GM12878 (cell line): ENCODE measurements at regions not wholly inside any gene's neighbourhood (a gene's known extent, or its start where the extent isn't known, plus 50 kb on each side); places are given as distances from the start of the nearest gene placed in this dataset.

Experiments
- BACH1 ChIP-seq: fragments of 450-650 bp; IDR thresholded peaks from 2 replicates; pipeline ENCODE4 v1.6.1; 2017; ENCODE audit warnings: mild to moderate bottlenecking, borderline replicate concordance
- BMI1 ChIP-seq: fragments of 450-650 bp; IDR thresholded peaks from 2 replicates; pipeline ENCODE4 v1.6.1; 2016; ENCODE audit warnings: mild to moderate bottlenecking, moderate library complexity, borderline replicate concordance
- CBX5 ChIP-seq: sonication (generic); IDR thresholded peaks from 2 replicates; pipeline ENCODE4 v1.6.1; 2016; ENCODE audit warnings: low read depth, moderate library complexity, mild to moderate bottlenecking, inconsistent platforms
- EZH2 ChIP-seq: IDR thresholded peaks from 2 replicates; pipeline ENCODE4 v1.6.1; 2012; ENCODE audit warnings: low read depth, mild to moderate bottlenecking, control low read depth, inconsistent platforms, low read length, borderline replicate concordance; ENCODE audit not compliant: control insufficient read depth
- JUND ChIP-seq: IDR thresholded peaks from 2 replicates; pipeline ENCODE4 v1.6.1; 2012; ENCODE audit warnings: low read depth, mild to moderate bottlenecking, low read length, improper control_type of control experiment, moderate library complexity
- MTA2 ChIP-seq: fragments of 450-650 bp; IDR thresholded peaks from 2 replicates; pipeline ENCODE4 v1.6.1; 2016; ENCODE audit warnings: low read depth, mild to moderate bottlenecking, moderate library complexity
- NRF1 ChIP-seq: conservative IDR thresholded peaks from 2 replicates; pipeline ENCODE4 v1.6.1; 2011; ENCODE audit warnings: mild to moderate bottlenecking, low read depth, low read length, improper control_type of control experiment
- POLR2A ChIP-seq: IDR thresholded peaks from 2 replicates; pipeline ENCODE4 v1.6.1; 2011; ENCODE audit warnings: low read depth, mild to moderate bottlenecking, low read length
- RCOR1 ChIP-seq: conservative IDR thresholded peaks from 2 replicates; pipeline ENCODE4 v1.6.1; 2012; ENCODE audit warnings: low read depth, low read length, improper control_type of control experiment
- SIN3A ChIP-seq: IDR thresholded peaks from 2 replicates; pipeline ENCODE4 v1.6.1; 2012; ENCODE audit warnings: low read depth, low read length, improper control_type of control experiment
- ZSCAN29 ChIP-seq: fragments of 450-650 bp; IDR thresholded peaks from 2 replicates; pipeline ENCODE4 v1.6.1; 2017; ENCODE audit warnings: mild to moderate bottlenecking, moderate library complexity
- TF ChIP-seq, protein P1 (sequence below), 3 experiments: IDR thresholded peaks in 2 of 3; conservative IDR thresholded peaks in 1 of 3; 2 replicates each; pipeline ENCODE4 v1.5.1; 2011; ENCODE audit warnings: low read depth in 3 of 3, low read length in 3 of 3, mild to moderate bottlenecking in 3 of 3, control low read depth in 2 of 3, moderate library complexity in 2 of 3, inconsistent platforms in 1 of 3, mixed read lengths in 1 of 3; ENCODE audit not compliant: control insufficient read depth in 2 of 3, insufficient read depth in 1 of 3; ENCODE audit errors: extremely low read depth in 1 of 3
- TF ChIP-seq, protein P2 (sequence below): fragments of 450-650 bp; IDR thresholded peaks from 2 replicates; pipeline ENCODE4 v1.6.1; 2016; ENCODE audit warnings: mild to moderate bottlenecking, moderate library complexity, borderline replicate concordance

DNA sequence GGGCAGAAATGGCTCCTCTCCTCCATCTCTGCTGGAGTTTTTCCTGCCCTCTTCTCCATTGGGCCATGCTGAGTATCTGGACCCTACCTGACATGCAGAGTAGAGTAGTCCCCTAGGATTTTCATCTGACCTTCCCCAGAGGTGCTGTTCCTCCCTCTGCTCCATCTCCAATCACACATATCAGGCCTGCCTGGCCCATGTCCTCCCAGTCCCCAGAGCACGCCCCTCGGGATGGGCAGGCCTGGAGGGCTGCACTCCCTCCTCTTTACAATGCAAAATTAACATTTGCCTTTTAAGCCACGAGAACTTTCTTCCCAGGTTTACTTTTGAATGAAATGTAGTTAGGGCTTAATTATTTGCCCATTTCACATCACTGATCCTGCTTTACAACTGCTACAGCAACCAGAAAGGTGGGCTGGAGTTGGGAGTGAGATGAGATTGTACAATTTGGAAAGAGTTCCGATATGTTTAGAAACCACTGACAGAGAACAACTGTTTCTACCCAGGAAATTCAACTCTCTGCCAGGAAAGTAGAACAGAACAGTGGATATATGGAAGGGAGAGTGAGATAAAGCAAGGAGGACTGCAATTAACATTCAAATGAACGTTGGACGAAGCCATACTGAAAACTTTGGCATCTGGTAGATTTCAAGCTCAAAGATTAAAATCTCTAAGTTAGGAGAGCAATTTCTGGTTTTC is 184.0 kb upstream of the HABP2 start:
- TF ChIP-seq, protein P1, sequence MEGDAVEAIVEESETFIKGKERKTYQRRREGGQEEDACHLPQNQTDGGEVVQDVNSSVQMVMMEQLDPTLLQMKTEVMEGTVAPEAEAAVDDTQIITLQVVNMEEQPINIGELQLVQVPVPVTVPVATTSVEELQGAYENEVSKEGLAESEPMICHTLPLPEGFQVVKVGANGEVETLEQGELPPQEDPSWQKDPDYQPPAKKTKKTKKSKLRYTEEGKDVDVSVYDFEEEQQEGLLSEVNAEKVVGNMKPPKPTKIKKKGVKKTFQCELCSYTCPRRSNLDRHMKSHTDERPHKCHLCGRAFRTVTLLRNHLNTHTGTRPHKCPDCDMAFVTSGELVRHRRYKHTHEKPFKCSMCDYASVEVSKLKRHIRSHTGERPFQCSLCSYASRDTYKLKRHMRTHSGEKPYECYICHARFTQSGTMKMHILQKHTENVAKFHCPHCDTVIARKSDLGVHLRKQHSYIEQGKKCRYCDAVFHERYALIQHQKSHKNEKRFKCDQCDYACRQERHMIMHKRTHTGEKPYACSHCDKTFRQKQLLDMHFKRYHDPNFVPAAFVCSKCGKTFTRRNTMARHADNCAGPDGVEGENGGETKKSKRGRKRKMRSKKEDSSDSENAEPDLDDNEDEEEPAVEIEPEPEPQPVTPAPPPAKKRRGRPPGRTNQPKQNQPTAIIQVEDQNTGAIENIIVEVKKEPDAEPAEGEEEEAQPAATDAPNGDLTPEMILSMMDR (IDR thresholded peaks at IDR 0.05 in 2 of 3, conservative IDR thresholded peaks at IDR 0.05 in 1 of 3; ENCODE audit: control insufficient read depth in 2 of 3, extremely low read depth in 1 of 3, insufficient read depth in 1 of 3, low read depth in 3 of 3, low read length in 3 of 3) = no peak
- TF ChIP-seq, protein P2, sequence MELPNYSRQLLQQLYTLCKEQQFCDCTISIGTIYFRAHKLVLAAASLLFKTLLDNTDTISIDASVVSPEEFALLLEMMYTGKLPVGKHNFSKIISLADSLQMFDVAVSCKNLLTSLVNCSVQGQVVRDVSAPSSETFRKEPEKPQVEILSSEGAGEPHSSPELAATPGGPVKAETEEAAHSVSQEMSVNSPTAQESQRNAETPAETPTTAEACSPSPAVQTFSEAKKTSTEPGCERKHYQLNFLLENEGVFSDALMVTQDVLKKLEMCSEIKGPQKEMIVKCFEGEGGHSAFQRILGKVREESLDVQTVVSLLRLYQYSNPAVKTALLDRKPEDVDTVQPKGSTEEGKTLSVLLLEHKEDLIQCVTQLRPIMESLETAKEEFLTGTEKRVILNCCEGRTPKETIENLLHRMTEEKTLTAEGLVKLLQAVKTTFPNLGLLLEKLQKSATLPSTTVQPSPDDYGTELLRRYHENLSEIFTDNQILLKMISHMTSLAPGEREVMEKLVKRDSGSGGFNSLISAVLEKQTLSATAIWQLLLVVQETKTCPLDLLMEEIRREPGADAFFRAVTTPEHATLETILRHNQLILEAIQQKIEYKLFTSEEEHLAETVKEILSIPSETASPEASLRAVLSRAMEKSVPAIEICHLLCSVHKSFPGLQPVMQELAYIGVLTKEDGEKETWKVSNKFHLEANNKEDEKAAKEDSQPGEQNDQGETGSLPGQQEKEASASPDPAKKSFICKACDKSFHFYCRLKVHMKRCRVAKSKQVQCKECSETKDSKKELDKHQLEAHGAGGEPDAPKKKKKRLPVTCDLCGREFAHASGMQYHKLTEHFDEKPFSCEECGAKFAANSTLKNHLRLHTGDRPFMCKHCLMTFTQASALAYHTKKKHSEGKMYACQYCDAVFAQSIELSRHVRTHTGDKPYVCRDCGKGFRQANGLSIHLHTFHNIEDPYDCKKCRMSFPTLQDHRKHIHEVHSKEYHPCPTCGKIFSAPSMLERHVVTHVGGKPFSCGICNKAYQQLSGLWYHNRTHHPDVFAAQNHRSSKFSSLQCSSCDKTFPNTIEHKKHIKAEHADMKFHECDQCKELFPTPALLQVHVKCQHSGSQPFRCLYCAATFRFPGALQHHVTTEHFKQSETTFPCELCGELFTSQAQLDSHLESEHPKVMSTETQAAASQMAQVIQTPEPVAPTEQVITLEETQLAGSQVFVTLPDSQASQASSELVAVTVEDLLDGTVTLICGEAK = no peak
- TF ChIP-seq ZSCAN29 (no peak), JUND (no peak), SIN3A (no peak), BACH1 (no peak), POLR2A (no peak), CBX5 (no peak), MTA2 (no peak), NRF1 (no peak), RCOR1 (no peak), BMI1 (no peak), EZH2 (no peak)
